Muscle layer of duodenum (tissue), 2 donors: ENCODE measurements at regions not wholly inside any gene's neighbourhood (a gene's known extent, or its start where the extent isn't known, plus 50 kb on each side); places are given as distances from the start of the nearest gene placed in this dataset.

ENCODE experiments used
- H3K27ac ChIP-seq: one replicate; pipeline ENCODE4 v1.7.0; 2013; ENCODE audit warnings: mild to moderate bottlenecking, low read length
- H3K27me3 ChIP-seq: one replicate; pipeline ENCODE4 v1.7.0; 2013; ENCODE audit warnings: low read depth, mild to moderate bottlenecking, control low read depth, low read length
- H3K36me3 ChIP-seq, 2 donors: one replicate each; pipeline ENCODE4 v1.7.0; 2013; ENCODE audit warnings: low read length in 2 of 2, control low read depth in 1 of 2, mild to moderate bottlenecking in 1 of 2; ENCODE audit not compliant: insufficient read depth in 2 of 2, control insufficient read depth in 1 of 2
- H3K4me1 ChIP-seq, 2 donors: one replicate each; pipeline ENCODE4 v1.7.0; 2013; ENCODE audit warnings: low read length in 2 of 2, mild to moderate bottlenecking in 2 of 2, control low read depth in 1 of 2, moderate library complexity in 1 of 2; ENCODE audit not compliant: insufficient read depth in 2 of 2, control insufficient read depth in 1 of 2
- H3K4me3 ChIP-seq, 2 donors: one replicate each; pipeline ENCODE4 v1.7.0; 2013; ENCODE audit warnings: low read length in 2 of 2, low read depth in 1 of 2, mild to moderate bottlenecking in 1 of 2
- H3K9me3 ChIP-seq, 2 donors: one replicate each; pipeline ENCODE4 v1.7.0; 2013; ENCODE audit warnings: low read length in 2 of 2, control low read depth in 1 of 2, mild to moderate bottlenecking in 1 of 2; ENCODE audit not compliant: control insufficient read depth in 1 of 2
- donor health status: healthy.

DNA sequence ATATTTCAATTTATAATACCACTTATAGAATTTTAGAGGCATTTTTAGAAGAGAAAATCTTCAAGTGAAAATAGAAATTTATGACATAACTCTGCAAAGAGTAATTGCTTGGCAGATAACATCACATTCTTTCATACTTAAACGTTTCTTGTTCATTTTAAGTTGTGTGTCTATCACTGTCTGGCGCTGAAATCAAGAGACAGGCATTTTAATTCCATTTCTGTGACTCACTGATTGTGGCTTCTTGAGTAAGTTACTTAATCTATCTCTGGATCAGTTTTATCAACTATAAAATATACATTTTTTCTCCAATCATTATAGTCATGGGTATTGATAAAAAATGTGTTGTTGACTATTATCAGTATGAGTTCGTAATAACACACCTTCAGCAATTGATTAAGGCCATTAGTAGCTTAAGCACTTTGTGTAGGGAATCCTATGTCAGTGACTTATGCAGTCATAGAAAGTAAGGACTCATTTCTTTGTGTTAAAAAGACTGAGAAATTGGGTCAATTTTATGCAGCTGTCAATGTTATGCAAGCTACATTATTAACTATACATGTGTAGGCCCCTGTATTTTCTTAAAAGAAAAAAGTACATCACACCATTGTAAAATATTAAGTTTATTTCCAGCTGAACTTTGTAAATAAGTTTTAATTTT is 497.3 kb downstream of the CCDC85A start:
- Histone ChIP-seq H3K27ac (no peak overlapping the region), H3K36me3 (no peaks in the 10 kb centered on the region), H3K9me3 (no peaks in the 10 kb centered on the region), H3K27me3 (no peaks in the 10 kb centered on the region), H3K4me3 (no peak overlapping the region), H3K4me1 (no peaks in the 10 kb centered on the region)

DNA sequence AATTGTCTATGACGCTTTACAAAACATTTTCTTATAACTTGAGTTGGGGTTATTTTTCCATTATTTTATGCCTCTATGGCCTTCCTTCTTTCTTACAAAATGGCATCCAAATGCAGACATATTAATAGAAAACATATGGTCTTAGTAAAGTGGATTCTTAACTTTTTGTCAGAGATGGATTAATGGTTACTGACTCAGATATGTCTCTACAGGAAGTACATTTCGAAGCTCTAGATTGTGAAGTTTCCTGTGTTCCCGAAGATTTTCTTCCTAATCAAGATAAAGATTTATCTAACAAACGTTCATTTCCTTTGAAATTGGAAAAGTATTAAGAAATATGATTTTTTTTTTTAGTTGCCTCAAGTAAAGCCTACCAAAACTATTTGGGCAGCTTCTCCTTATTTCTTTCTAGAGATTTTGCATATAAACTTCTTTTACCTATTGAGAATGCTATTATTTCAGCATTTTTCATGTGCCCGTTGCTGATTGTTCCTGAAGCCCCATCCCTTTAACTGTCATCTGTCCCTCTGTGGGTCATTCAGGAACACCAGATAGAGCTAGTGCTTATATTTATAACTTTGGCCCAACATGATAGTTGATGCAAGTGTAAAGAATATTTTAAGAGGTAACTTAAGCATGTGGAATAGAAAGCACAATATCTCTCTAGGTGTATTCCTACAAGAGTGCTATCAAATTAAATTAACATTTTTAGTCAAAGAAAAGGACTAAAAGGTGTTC is 498.0 kb downstream of the CCDC85A start:
- H3K27ac ChIP-seq = no peak overlapping the region
- H3K4me3 ChIP-seq = no peak overlapping the region
- no peaks in the 10 kb centered on the region for H3K4me1 ChIP-seq
- H3K36me3 ChIP-seq = no peaks in the 10 kb centered on the region
- H3K27me3 ChIP-seq = no peaks in the 10 kb centered on the region
- no peaks in the 10 kb centered on the region for H3K9me3 ChIP-seq

DNA sequence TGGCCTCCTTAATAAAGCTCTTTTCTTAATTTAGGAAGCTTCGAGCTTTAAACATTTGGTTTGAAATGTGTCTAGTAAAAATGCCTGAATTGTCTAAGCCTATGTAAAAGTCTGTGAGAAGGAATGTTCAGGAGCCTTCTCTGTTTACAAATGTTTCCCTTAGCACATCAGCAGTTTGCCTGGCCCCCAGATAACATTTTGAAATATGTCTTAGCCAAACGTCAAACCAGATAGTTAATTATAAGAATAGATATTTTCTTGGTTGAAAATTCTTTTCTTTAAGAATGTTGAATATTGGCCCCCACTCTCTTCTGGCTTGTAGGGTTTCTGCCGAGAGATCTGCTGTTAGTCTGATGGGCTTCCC is 498.6 kb downstream of the CCDC85A start:
- H3K4me3 ChIP-seq = no peak overlapping the region
- no peaks in the 10 kb centered on the region for H3K4me1 ChIP-seq
- no peaks in the 10 kb centered on the region for H3K9me3 ChIP-seq
- no peaks in the 10 kb centered on the region for H3K27me3 ChIP-seq
- no peak overlapping the region for H3K27ac ChIP-seq
- no peaks in the 10 kb centered on the region for H3K36me3 ChIP-seq

GRCh38 chr2:56684327-56684726 is 500.5 kb downstream of the CCDC85A start:
- no peak overlapping the region for H3K27ac ChIP-seq

GRCh38 chr2:56685205-56685604 is 501.4 kb downstream of the CCDC85A start:
- Histone ChIP-seq H3K4me1 (no peaks in the 10 kb centered on the region), H3K4me3 (no peak overlapping the region), H3K36me3 (no peaks in the 10 kb centered on the region), H3K27ac (no peak overlapping the region), H3K27me3 (no peaks in the 10 kb centered on the region), H3K9me3 (no peaks in the 10 kb centered on the region)

More at GRCh38 chr2:56684327-56684726, 500.5 kb downstream of the CCDC85A start:
- H3K27me3 ChIP-seq = no peaks in the 10 kb centered on the region
- no peaks in the 10 kb centered on the region for H3K36me3 ChIP-seq
- H3K4me1 ChIP-seq = no peaks in the 10 kb centered on the region
- no peaks in the 10 kb centered on the region for H3K9me3 ChIP-seq
- no peak overlapping the region for H3K4me3 ChIP-seq

DNA sequence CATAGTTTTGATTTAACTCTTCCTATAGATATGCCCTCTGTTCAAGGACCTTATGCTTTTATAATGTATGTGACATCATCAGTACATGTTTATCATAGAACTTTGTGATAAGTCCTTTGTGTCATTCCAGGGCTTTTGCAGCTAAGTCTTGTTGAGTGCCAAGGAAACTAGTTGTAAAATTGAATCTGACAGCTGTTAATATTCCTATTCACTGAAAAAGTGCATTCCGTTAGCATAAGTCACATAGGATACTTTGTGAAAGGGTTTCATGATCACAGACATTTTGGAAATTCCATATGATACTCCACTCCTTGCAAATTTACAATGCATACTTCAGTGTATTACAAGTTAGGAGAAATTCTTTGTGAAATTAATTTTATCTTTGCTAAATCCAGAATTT is 503.4 kb downstream of the CCDC85A start:
- Histone ChIP-seq H3K27ac (no peak overlapping the region), H3K9me3 (no peaks in the 10 kb centered on the region), H3K36me3 (no peaks in the 10 kb centered on the region), H3K4me3 (no peak overlapping the region), H3K4me1 (no peaks in the 10 kb centered on the region), H3K27me3 (no peaks in the 10 kb centered on the region)

- H3K27ac ChIP-seq = no peak overlapping the region
- H3K9me3 ChIP-seq = no peaks in the 10 kb centered on the region
- H3K4me3 ChIP-seq = no peak overlapping the region
- H3K36me3 ChIP-seq = no peaks in the 10 kb centered on the region
- no peaks in the 10 kb centered on the region for H3K4me1 ChIP-seq
- no peaks in the 10 kb centered on the region for H3K27me3 ChIP-seq
Measured at GRCh38 chr2:56688661-56689060, 504.9 kb downstream of the CCDC85A start.

DNA sequence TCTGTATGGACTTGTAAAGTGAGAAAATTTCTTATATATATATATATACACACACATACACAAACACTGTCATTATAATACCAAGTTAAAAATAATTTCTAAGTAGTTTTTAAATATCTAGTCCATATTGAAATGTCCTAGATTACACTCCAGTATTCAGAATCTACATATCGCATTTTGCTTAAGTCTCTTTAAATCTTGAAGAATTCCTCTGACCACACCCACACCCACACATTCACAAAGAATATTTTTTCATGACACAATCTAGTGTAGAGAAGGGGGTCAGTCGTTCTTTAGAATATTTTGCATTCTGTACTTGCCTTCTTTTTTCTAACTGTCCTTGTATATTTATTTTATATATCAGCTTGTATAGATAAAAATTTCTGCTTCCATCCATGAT is 509.7 kb downstream of the CCDC85A start:
- no peaks in the 10 kb centered on the region for H3K27me3 ChIP-seq
- H3K27ac ChIP-seq = no peak overlapping the region
- no peaks in the 10 kb centered on the region for H3K4me1 ChIP-seq
- no peak overlapping the region for H3K4me3 ChIP-seq
- no peaks in the 10 kb centered on the region for H3K9me3 ChIP-seq
- no peaks in the 10 kb centered on the region for H3K36me3 ChIP-seq

DNA sequence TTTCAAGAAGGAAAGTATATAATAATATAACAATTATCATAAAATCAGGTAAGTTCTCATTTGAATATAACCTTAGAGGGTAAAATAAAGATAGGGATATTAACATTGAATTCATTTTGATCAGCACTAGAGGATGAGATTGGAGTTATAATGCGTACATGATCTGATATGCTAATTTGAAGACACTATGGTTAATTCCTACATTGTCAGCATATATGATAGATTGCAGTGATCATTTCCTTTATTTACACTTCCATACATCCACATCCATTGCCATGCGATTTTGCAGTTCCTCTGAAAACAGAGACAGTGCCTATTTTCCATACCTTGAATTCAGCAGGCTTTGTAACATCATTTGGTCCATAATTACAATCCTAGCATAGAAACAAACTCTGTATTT is 519.2 kb downstream of the CCDC85A start:
- no peaks in the 10 kb centered on the region for H3K4me1 ChIP-seq
- H3K9me3 ChIP-seq = peaks cover 4 to 7% of the 10 kb centered on the region in 2 donors
- H3K4me3 ChIP-seq = no peak overlapping the region
- no peak overlapping the region for H3K27ac ChIP-seq
- H3K27me3 ChIP-seq = no peaks in the 10 kb centered on the region
- no peaks in the 10 kb centered on the region for H3K36me3 ChIP-seq

DNA sequence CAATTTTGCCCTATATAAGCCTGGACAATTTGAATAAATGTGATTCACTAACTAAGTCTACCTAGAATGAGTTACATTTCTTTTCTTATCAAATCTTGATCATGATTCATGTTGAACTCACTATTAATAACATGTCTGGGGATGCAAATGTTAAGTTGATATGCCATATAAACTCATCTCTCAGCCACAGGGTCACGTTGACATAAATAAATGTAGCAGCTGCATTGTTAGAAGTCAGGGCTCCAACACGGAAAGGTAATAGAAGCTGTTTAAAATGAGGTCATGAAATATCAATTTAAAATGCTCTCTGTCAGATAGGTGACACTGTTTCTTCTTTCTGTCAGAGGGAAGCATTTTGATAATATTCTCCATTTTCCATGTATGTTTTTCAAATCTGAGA is 521.9 kb downstream of the CCDC85A start:
- Histone ChIP-seq H3K4me1 (no peaks in the 10 kb centered on the region), H3K36me3 (no peaks in the 10 kb centered on the region), H3K27ac (no peak overlapping the region), H3K27me3 (no peaks in the 10 kb centered on the region), H3K9me3 (peaks cover 0 to 3% of the 10 kb centered on the region in 2 donors), H3K4me3 (no peak overlapping the region)

DNA sequence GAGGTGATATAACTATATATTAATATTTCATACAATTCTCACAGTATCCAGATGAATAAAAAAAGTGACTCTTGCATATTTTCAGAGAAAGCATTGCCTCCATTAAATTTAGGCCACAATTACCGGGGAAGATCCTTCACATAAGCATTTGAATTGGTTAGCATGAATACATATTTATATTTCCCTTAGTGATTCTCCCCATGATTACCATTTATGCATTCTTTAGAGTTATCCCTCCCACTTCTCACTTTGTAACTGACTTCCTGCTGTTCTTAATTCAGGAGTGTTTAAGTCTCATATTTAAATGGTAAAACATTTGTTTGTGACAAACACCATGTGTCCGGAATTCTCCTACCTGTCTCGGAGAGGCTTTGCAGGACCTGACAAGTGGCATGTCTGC is 523.4 kb downstream of the CCDC85A start:
- no peak overlapping the region for H3K27ac ChIP-seq
- H3K9me3 ChIP-seq = no peaks in the 10 kb centered on the region
- no peaks in the 10 kb centered on the region for H3K27me3 ChIP-seq
- H3K36me3 ChIP-seq = no peaks in the 10 kb centered on the region
- H3K4me3 ChIP-seq = no peak overlapping the region
- no peaks in the 10 kb centered on the region for H3K4me1 ChIP-seq

GRCh38 chr2:56707650-56708049 is 523.9 kb downstream of the CCDC85A start:
- H3K4me3 ChIP-seq = no peak overlapping the region
- no peaks in the 10 kb centered on the region for H3K9me3 ChIP-seq
- no peaks in the 10 kb centered on the region for H3K27me3 ChIP-seq
- no peaks in the 10 kb centered on the region for H3K4me1 ChIP-seq
- no peak overlapping the region for H3K27ac ChIP-seq
- H3K36me3 ChIP-seq = no peaks in the 10 kb centered on the region
